Suppressor macrophage treated with lipopolysaccharide for 4 hours (primary cell): ENCODE measurements at regions not wholly inside any gene's neighbourhood (a gene's known extent, or its start where the extent isn't known, plus 50 kb on each side); places are given as distances from the start of the nearest gene placed in this dataset.
"Not testable (repeated sequence)": the region's sequence is repeated elsewhere in the genome, so short reads cannot be mapped to it uniquely, and the experiment has no call there.

Experiments
- DNase-seq: peaks from one replicate; pipeline ENCODE4 v3.0.0-alpha.2; 2020

DNA sequence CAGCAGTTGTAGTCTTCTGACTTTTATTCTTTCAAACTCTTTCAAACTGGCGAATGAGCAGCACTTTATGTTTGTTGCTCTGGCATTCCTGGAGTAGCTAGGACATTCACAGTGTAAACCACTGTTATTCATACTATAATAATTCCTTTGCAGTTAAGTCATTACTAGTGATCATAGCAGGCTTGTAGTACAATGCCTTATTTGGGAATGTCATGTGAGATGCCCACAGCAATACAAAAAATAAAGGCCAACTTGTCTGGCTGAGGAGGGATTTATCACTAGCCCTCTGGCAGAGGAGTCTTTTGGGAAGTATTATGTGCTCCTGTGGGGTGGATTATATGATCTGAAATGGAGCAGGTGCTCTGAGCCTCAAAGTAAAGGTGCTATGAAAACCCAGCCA is 197.2 kb downstream of the VGLL3 start:
- no peak for DNase-seq

DNA sequence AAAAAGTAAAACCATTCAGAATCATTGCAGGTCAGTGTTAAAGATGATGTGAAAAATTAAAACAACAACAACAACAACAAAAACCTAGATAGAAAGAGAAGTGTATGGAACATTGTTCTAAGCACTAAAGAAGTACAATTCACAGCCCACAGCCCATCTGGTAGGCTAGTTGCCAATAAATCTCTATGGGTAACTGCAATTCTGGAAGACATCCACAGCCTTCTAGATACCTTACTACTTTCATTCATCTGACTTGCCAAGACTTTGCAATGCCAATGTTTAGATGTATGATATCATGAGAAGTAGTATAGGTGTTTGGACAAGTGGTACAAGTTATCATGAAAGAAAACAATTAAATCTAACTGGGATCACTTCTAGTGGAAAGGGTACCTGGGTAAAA is 198.6 kb downstream of the VGLL3 start:
- DNase-seq, result no peak

DNA sequence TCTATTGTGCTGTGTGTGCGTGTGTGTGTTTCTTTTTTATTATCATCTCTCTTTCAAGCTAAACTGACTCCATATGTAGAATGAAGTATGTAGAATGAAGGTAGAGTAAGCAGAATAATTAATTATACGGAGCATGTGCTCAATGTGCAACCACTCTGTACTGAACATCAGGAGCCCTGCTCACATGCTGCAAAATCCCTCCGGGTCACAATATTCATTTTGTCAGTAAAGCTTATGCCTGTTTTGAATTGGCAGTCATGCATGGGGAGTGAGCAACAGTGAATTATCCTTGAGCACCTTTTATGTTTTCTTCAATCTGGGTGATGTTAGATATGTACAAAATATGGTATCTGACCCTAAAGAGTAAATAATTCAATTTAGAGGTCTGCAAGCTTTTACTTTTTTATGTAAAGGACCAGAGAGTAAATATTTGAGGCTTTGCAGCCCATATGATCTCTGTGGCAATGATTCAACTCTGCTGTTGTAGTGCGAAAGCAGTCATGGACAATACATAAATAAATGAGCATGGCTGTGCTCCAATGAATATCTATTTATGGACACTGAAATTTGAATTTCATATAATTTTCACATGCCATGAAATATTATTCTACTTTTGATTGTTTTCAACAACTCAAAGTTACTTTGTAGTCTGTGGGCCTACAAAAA is 199.9 kb downstream of the VGLL3 start:
- no peak for DNase-seq

DNA sequence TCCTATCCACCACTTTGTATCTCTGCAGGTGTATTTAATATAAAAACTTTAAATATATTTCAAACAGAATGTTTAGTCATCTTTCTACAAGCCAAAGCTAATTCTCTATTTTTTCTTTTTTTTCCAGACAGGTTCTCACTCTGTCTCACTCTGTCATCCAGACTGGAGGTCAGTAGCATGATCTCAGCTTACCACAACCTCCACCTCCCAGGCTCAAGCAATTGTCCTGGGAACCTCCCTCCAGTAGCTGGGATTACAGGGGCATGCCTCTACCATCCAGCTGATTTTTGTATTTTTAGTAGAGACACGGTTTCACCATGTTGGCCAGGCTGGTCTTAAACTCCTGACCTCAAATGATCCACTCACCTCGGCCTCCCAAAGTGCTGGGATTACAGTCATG is 202.6 kb downstream of the VGLL3 start:
- DNase-seq, result no peak

DNA sequence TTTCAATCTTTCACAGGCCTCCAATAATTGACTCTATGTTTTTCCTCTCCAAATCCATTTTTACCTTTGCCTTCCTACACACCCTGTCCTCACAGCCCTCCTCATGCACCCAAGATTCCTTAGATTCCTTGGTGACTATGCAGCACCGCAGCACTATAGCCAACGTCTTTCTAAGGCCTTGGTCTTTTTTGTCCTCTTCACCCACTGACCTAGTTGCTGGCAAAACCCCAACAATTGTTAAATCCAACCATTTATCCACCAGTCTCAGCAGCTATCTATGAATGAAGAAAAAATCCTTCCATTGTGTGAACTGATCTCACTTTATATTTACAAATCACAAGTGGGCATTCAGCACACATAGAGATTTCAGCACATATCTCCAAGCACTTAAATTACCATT is 203.9 kb downstream of the VGLL3 start:
- DNase-seq, result no peak

DNA sequence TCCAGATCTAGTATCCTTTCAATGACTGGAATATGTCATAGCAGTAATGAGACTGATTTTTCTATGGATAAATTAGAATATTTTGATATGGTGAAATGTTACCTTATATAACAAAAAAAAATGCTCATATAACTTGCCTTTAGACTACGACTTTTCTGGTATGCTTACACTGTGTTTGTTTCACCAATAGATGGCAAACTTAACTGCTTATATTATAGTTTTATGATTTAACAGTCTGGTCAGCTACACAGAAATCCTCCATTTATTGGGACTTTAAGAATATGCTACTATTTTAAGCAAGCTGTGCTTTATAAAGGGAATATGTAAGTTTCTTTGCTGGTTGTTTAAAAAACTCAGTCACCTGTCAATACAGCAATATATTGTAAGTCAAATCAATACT is 205.6 kb downstream of the VGLL3 start:
- DNase-seq, result no peak

DNA sequence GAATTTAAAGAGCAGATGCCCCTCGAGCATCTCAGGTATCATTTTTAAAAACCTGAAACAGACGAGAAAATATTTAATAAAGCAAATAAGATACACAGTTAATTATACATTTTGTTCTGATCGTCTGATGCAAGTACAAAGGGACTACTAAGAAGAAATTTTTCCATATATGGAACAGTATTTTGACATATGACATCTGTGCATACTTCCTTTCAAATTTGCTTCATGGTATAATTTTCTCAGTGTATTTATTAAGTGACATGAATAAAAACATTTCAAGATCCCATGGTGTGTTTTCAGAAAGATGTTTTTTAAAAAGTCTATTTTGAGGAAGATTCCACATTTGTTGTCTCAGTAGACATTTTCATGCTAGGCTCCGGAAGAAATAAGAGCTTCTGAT is 208.1 kb downstream of the VGLL3 start:
- no peak for DNase-seq

DNA sequence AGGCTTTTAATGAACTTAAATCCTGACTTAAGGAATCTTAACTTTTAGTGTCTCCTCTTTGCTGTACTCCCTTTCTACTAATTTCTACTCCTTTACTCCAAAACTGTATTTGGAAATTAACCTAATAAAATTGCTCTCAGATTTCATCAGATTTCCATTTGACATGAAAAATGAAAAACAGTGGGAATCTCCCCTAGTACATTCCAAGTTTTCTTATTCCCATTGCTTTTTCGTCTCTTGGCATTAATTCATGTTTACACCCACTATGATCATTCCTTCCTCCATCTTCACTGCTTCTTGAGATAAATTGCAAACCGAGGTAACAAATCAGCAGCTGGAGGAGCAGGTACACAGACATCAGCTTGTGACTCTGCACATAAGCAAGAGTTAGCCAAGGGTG is 208.7 kb downstream of the VGLL3 start:
- DNase-seq, result no peak

DNA sequence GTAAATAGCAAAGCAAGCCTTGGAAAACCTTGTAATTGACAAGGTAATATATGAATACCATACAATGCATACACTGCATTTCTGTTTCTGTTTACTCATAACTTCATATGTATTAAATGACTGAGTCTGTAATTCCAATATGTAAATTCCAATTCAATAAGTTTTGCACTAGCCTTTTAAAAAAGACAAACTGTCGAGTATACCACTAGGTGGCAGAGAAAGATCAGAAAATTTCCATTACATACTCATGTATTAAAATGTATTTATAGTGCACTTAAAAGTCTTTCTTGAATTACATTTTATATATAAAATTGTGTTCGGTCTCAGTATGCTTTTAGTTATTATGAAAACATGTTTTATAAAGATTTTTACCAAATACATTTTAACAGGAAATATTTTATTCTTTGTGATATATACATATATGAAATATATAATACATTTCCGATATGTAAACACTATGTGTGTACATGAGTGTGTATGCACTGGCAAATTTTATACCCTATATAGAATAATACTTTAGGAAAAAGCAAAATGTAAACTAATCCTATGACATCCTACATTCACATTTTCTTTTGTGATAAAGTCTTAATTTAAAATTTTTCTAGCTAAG is 216.8 kb downstream of the VGLL3 start:
- peak; percentile 35 for DNase-seq

DNA sequence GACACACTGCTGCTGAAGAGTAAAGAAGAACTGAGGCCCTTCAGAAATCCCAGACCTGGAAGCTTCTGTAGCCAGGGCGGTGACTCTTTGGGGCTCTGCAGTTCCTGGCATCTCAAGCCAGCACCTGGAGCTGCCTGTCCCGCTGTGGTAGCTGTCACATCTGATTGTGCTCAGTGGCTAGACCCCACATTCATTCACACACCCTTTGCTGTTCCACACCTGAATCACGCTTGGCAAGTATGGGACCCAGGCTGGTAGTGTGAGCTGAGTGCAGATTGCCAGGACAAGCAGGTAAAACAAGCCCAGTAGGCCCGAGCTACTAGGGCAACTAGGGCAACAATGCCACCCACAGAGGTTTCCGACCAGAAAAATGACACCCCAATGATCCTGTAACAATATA is 218.2 kb downstream of the VGLL3 start:
- DNase-seq, result no peak

DNA sequence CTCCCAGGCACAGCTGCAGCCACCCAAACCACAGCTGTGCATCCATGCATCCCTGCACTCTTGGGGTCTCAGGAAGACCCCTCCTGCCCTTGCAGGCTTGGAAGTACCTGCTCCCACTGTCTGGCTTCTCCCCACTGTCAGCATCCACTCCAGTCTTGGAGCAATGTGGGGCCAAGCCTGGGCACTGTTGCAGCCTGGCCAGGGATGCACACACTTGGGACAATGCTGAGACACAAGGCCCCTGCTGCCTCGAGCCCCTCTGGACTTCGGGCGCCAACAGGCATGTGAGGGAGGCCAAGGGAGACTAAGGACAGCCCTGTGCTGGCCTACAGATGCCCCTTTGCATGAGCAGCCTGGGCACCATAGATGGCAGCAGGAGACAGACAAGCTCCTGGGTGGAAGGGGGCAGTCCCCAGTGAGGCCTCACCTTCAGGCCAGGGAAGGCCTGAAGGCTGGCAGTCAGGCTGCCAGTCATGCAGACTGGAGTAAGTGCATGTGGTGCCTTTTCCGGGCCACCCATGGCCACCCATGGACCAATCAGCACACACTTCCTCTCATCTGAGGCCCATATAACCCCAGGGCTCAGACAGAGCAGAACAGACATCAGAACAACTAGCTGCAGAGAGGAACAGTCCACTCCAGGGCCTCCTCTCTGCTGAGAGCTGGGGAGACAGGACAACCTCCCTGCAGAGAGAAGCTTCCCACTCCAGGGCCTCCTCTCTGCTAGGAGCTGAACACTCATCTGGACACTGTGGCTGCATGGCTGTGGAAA is 219.0 kb downstream of the VGLL3 start:
- DNase-seq, result no peak

DNA sequence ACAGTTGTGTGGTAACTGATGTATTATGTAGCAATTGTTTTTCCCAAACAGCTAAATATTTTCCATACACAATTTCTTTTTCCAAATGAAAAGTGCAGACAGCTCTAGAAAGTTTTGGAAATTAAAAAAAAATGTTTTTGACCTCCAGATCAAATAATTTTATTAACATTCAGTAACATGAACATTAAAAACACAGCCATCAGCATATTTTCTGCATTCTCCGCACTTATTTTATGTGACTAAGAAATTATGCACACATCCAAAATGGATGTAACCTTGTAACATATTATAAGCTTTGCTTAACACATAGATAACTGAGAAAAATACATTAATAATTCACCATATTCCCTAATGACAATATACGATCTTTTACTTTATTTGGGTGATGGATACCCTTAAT is 224.6 kb downstream of the VGLL3 start:
- DNase-seq, result no peak

DNA sequence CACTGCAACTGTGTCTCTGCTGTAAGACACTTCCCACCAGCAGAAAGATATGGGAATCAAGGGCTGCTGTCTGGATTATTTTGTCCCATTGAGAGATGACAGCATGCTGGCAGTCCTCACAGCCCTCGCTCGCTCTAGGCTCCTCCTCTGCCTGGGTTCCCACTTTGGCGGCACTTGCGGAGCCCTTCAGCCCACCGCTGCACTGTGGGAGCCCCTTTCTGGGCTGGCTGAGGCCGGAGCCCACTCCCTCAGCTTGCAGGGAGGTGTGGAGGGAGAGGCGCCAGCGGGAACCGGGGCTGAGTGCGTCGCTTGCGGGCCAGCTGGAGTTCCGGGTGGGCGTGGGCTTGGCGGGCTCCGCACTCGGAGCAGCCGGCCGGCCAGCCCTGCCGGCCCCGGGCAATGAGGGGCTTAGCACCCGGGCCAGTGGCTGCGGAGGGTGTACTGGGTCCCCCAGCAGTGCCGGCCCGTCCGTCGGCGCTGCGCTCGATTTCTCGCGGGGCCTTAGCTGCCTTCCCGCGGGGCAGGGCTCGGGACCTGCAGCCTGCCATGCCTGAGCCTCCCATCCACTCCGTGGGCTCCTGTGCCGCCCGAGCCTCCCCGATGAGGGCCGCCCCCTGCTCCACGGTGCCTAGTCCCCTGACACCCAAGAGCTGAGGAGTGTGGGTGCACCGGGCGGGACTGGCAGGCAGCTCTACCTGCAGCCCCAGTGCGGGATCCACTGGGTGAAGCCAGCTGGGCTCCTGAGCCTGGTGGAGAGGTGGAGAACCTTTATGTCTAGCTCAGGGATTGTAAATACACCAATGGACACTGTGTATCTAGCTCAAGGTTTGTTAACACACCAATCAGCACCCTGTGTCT is 233.4 kb downstream of the VGLL3 start:
- DNase-seq, result not testable (repeated sequence)

DNA sequence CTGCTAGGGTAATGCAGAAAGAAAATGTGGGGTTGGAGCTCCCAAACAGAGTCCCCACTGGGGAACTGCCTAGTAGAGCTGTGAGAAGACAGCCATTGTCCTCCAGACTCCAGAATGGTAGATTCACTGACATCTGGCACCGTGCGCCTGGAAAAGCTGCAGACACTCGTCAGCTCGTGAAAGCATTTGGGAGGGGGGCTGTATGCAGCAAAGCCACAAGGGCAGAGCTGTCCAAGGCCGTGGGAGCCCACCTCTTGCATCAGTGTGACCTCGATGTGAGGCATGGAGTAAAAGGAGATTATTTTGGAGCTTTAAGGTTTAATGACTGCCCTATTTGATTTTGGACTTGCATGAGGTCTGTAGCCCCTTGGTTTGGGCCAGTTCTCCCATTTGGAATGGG is 242.9 kb downstream of the VGLL3 start:
- no peak for DNase-seq

DNA sequence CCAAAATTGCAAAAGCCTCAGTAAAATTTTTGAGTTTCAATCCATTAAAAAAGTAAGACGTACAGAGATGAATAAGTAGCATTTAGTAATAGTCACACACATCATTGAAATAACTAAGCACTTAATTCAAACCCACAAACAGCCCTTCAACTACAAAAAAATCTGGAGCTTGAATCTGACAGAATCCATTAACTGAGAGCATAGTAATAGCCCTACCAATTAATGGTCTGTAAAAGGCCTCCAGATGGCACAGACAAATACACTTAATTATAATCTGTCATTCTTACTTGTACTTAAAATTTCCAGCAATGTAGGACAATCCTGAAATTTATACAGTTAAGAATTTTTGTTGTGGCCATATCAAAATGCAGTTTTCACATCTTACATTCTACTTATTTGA is 246.9 kb downstream of the VGLL3 start:
- DNase-seq, result no peak

DNA sequence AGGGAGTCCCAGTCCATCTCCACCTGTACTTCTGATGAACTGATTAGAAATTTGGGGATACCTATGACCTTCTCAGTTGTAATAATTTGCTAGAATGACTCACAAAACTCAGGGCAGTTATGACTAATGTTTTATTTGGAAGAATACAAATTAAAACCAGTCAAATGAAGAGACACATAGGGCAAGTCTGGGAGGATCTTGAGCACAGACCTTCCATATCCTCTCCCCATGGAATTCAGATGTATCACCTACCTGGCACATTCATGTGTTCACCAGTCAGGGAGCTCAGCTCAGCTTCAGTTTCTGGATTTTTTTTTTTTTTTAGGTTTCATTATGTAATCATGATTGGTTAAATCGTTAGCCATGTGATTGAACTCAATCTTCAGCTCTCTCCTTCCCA is 247.7 kb downstream of the VGLL3 start:
- no peak for DNase-seq

DNA sequence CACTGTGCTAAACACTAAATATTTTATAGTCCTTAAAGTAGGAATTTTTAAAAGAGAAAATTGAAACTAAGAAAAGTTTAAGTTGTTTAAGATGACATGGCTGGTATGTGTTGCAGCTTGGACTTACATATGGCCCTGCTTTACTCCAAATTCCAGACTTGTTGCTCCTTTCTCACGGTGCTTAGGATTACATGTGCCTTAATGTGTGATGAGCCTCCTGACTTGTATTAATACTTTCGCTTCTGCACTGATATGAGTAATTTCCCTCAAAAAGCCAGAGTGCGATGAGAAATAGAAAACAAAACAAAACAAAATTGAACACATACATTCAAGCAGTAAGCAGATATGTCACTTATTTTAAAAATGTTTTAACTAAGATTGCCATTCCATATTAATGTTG is 250.2 kb downstream of the VGLL3 start:
- peak; percentile 34 for DNase-seq

DNA sequence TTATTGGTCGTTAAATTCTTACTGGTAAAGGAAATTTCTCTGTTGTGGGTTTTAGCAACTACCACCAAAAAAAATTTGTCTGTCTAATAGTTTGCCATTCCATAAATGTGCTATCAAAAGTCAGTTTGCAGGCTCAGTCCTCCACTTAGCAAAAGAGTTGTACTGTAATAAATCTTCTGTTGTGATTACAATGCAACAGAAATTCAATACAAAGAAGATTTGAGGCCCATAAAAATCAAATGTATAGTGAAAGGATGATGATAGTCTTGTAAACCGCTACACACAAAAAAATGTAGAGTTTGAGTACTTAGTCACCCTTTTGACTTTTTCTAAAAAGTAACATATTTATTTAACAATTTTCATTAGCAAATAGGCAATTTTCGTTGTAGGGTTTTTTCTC is 251.7 kb downstream of the VGLL3 start:
- DNase-seq, result no peak

DNA sequence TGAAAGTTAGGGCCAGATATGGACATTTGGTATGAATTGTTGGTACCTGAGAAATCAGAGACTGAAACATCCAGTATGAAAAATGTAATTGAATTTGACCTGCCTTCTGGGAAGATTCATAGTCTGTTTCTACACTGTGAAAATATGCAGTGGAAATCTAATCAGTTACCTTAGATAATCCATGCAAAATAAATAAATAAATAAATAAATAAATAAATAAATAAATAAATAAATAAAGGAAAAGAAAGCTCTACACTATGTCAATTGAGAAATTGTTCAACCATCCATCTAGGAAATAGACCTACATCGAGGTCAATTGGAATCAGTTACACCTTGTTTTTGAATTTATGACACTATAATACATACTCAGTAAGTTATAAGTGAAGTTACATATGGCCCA is 252.3 kb downstream of the VGLL3 start:
- no peak for DNase-seq

DNA sequence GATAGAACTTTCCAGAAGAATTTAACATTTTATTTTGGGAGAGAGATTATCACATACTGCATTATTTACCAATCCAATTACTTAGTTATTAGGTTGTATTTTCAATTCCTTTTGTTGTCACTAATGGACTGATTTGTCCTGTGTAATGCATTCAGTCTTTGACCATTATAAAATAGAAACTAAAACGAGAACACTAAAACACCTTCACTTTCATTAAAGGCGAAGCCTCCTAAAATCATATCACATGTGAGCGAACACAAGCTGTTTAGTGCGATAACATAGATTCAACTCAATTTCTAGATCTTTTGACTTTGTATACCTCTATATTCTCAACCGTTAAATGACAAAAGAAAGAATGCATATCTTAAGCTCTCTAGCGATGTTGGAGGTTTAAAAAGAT is 253.4 kb downstream of the VGLL3 start:
- DNase-seq, result peak; percentile 9

DNA sequence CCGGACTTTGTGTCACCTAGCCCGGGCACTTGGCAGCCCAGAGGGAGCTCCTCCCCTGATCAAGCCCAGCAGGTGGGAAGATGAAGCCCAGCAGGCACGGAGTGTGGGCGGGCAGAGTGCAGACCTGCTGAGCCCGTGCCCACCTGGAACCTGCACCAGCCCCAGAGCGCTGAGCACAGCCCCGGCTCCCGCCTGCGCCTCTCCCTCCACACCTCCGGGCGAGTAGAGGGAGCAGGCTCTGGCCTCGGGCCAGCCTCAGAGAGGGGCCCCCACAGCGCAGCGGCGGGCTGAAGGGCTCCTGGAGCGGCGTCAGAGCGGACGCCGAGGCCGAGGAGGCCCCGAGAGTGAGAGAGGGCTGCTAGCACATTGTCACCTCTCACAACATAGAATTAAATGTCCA is 257.7 kb downstream of the VGLL3 start:
- DNase-seq, result no peak

DNA sequence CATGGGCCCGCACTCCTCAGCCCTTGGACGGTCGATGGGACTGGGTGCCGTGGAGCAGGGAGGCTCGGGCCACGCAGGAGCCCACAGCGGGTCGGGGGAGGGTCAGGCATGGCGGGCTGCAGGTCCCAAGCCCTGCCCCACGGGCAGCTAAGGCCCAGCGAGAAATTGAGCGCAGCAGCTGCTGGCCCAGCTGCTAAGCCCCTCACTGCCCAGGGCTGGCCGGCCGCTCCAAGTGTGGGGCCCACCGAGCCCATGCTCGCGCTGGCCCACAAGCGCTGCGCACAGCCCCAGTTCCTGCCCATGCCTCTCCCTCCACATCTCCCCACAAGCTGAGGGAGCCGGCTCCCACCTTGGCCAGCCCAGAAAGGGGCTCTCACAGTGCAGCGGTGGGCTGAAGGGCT is 259.4 kb downstream of the VGLL3 start:
- DNase-seq, result no peak

DNA sequence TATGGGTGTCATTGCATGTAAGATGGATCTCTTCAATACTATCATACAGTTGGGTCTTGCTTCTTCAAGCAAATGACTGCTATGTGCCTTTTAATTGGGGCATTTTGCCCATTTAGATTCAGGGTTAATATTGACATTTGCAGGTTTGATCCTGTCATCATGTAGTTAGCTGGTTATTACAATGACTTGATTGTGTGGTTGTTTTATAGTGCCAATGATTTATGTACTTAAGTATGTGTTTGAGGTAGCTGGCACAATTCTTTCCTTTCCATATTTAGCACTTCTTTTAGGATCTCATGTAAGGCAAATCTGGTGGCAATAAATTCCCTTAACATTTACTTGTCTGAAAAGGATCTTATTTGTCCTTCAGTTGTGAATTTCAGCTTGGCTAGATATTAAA is 267.5 kb downstream of the VGLL3 start:
- no peak for DNase-seq

DNA sequence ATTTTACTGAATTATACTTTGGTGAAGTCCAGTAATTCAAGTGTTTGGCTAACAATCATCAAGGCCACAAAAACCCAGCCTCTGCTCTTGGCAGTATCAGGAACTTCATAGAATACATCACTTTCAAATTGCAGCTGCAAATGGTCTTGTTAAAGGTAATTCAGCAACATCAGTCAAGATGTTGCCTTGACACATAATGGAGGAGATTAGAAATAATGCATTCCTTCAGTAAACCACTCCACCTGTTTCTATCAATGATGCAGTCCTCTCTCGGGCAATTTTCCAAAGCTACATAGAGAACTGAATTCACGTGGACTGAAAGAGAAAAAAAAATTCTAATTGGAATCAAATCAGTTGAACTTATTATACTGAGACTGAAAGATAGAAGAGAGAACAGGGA is 279.3 kb downstream of the VGLL3 start:
- DNase-seq, result no peak
